ENCODE measurements at regions not wholly inside any gene's neighbourhood (a gene's known extent, or its start where the extent isn't known, plus 50 kb on each side); places are given as distances from the start of the nearest gene placed in this dataset.
"Not testable (repeated sequence)": the region's sequence is repeated elsewhere in the genome, so short reads cannot be mapped to it uniquely, and the experiment has no call there.

DNA sequence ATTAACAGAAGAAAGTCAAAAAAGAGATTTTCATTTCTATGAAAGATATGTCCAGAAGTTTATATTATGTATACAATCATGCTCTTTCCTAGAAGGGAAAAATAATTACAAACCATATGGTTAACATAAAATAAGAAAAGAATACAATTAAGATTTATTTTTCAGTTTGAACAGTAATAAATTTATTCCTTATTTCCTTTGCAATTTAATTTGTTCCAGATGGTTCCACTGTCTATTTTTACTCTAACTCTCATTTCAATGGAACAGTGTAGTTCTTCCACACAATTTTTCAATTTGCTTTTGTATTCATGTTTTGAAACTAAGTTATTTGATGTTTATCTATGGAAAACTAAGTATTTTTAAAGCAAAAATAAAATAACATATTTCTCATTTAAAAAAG is 1026.3 kb downstream of the TAF11L14 start:
- H3K9me3 Mint-ChIP-seq (ENCODE audit: unreplicated experiment): no peaks in the 10 kb centered on the region
- Histone ChIP-seq H3K27me3 (replicated peaks; ENCODE audit: control insufficient read depth, insufficient read depth, low read length) (no peaks in the 10 kb centered on the region), H3K36me3 (ENCODE audit: control insufficient read depth, insufficient read depth, low read length) (no peaks in the 10 kb centered on the region), H3K4me3 (ENCODE audit: low read depth, low read length) (no peak overlapping the region), H3K9me3 (no peaks in the 10 kb centered on the region), H3K4me1 (no peaks in the 10 kb centered on the region)
- no peak for DNase-seq
- H3K27me3 Mint-ChIP-seq (ENCODE audit: insufficient read depth, unreplicated experiment): no peaks in the 10 kb centered on the region
- intact Hi-C loops (cut with micrococcal nuclease; ENCODE audit: unreplicated experiment): no loop called here
- no peaks in the 10 kb centered on the region for H3K4me1 Mint-ChIP-seq (ENCODE audit: low read depth, unreplicated experiment)
- POLR2A ChIA-PET: no interaction called here
- TF ChIP-seq, protein P1, sequence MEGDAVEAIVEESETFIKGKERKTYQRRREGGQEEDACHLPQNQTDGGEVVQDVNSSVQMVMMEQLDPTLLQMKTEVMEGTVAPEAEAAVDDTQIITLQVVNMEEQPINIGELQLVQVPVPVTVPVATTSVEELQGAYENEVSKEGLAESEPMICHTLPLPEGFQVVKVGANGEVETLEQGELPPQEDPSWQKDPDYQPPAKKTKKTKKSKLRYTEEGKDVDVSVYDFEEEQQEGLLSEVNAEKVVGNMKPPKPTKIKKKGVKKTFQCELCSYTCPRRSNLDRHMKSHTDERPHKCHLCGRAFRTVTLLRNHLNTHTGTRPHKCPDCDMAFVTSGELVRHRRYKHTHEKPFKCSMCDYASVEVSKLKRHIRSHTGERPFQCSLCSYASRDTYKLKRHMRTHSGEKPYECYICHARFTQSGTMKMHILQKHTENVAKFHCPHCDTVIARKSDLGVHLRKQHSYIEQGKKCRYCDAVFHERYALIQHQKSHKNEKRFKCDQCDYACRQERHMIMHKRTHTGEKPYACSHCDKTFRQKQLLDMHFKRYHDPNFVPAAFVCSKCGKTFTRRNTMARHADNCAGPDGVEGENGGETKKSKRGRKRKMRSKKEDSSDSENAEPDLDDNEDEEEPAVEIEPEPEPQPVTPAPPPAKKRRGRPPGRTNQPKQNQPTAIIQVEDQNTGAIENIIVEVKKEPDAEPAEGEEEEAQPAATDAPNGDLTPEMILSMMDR (IDR thresholded peaks at IDR 0.05; ENCODE audit: insufficient read depth in 1 of 2, low read depth in 1 of 2, low read length in 1 of 2, severe bottlenecking in 1 of 2, unreplicated experiment in 1 of 2): no peak
- no peak overlapping the region for H3K4me3 Mint-ChIP-seq (ENCODE audit: unreplicated experiment)
- BruUV-seq (replicated peaks): no TSS peak
- no peaks in the 10 kb centered on the region for H3K36me3 Mint-ChIP-seq (ENCODE audit: insufficient read depth, unreplicated experiment)
- no peak overlapping the region for H3K27ac Mint-ChIP-seq (ENCODE audit: unreplicated experiment)
- CTCF ChIA-PET: no interaction called here

DNA sequence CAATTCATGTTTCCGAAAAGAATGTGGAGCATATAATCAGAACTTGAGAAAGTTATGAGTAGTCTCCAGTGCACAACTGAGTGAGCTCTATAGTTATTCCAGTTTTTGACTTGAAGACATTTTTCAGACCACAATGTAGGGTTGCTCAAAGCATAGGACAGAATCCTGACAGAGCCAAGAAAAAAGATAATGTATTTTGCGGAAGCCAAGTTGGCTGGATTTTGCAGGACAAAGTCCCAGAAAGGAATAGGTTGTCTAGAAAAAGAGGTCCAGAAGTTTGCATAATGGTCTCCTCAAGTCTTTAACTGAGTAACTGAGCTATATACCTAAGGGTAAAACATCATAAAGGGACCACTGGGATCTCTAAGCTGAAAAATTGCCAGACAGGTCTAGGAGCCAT is 1028.0 kb downstream of the TAF11L14 start:
- H3K4me1 Mint-ChIP-seq (ENCODE audit: low read depth, unreplicated experiment): no peaks in the 10 kb centered on the region
- H3K27me3 ChIP-seq (replicated peaks; ENCODE audit: control insufficient read depth, insufficient read depth, low read length): no peaks in the 10 kb centered on the region
- H3K4me3 ChIP-seq (ENCODE audit: low read depth, low read length): no peak overlapping the region
- POLR2A ChIA-PET: no interaction called here
- no peak overlapping the region for H3K27ac Mint-ChIP-seq (ENCODE audit: unreplicated experiment)
- intact Hi-C loops (cut with micrococcal nuclease; ENCODE audit: unreplicated experiment): no loop called here
- H3K36me3 ChIP-seq (ENCODE audit: control insufficient read depth, insufficient read depth, low read length): no peaks in the 10 kb centered on the region
- no peaks in the 10 kb centered on the region for H3K9me3 Mint-ChIP-seq (ENCODE audit: unreplicated experiment)
- H3K4me3 Mint-ChIP-seq (ENCODE audit: unreplicated experiment): no peak overlapping the region
- CTCF ChIA-PET: no interaction called here
- BruUV-seq (replicated peaks): no TSS peak
- TF ChIP-seq, protein P1 (IDR thresholded peaks at IDR 0.05; ENCODE audit: insufficient read depth in 1 of 2, low read depth in 1 of 2, low read length in 1 of 2, severe bottlenecking in 1 of 2, unreplicated experiment in 1 of 2): no peak
- no peaks in the 10 kb centered on the region for H3K9me3 ChIP-seq
- DNase-seq: no peak
- H3K27me3 Mint-ChIP-seq (ENCODE audit: insufficient read depth, unreplicated experiment): no peaks in the 10 kb centered on the region
- no peaks in the 10 kb centered on the region for H3K4me1 ChIP-seq
- H3K36me3 Mint-ChIP-seq (ENCODE audit: insufficient read depth, unreplicated experiment): no peaks in the 10 kb centered on the region

DNA sequence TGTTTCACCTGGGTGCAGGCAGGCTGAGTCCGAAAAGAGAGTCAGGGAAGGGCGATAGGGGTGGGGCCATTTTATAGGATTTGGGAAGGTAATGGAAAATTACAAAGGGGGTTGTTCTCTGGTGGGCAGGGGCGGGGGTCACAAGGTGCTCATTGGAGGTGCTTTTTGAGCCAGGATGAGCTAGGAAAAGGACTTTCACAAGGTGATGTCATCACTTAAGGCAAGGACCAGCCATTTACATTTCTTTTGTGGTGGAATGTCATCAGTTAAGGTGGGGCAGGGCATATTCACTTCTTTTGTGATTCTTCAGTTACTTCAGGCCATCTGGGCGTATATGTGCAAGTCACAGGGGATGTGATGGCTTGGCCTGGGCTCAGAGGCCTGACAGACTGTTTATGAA is 1040.0 kb downstream of the TAF11L14 start:
- CTCF ChIA-PET; DNase-seq; H3K9me3 Mint-ChIP-seq (ENCODE audit: unreplicated experiment); H3K27me3 ChIP-seq (replicated peaks; ENCODE audit: control insufficient read depth, insufficient read depth, low read length); POLR2A ChIA-PET; H3K4me3 Mint-ChIP-seq (ENCODE audit: unreplicated experiment); H3K4me1 Mint-ChIP-seq (ENCODE audit: low read depth, unreplicated experiment); intact Hi-C loops (cut with micrococcal nuclease; ENCODE audit: unreplicated experiment); H3K4me3 ChIP-seq (ENCODE audit: low read depth, low read length); H3K27me3 Mint-ChIP-seq (ENCODE audit: insufficient read depth, unreplicated experiment); H3K9me3 ChIP-seq; H3K4me1 ChIP-seq; H3K36me3 ChIP-seq (ENCODE audit: control insufficient read depth, insufficient read depth, low read length); BruUV-seq (replicated peaks); H3K36me3 Mint-ChIP-seq (ENCODE audit: insufficient read depth, unreplicated experiment); H3K27ac Mint-ChIP-seq (ENCODE audit: unreplicated experiment): not testable (repeated sequence)

DNA sequence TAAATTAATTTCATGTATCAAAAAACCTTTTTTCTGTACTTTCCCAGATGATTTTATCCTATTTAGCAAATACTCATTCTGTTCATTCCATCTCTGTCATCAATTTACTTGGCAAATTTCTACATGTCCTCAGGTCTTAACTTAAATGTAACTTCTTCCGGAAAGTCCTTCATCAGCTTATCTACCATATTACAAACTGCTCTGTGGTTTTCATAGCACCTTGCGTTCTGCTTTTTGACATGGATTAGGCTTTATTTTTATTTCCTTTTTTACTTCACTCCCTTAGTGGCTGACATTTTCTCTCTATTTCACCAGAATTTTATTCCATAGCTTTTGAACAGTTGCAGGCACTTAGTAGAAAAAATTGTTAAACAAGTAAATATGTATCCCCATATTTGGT is 1040.8 kb downstream of the TAF11L14 start:
- BruUV-seq (replicated peaks): no TSS peak
- Mint-ChIP-seq H3K27me3 (ENCODE audit: insufficient read depth, unreplicated experiment) (peaks cover 2% of the 10 kb centered on the region), H3K4me1 (ENCODE audit: low read depth, unreplicated experiment) (no peaks in the 10 kb centered on the region), H3K27ac (ENCODE audit: unreplicated experiment) (no peak overlapping the region), H3K9me3 (ENCODE audit: unreplicated experiment) (no peaks in the 10 kb centered on the region), H3K4me3 (ENCODE audit: unreplicated experiment) (no peak overlapping the region), H3K36me3 (ENCODE audit: insufficient read depth, unreplicated experiment) (no peaks in the 10 kb centered on the region)
- TF ChIP-seq, protein P1 (IDR thresholded peaks at IDR 0.05; ENCODE audit: insufficient read depth in 1 of 2, low read depth in 1 of 2, low read length in 1 of 2, severe bottlenecking in 1 of 2, unreplicated experiment in 1 of 2): no peak
- Histone ChIP-seq H3K9me3 (no peaks in the 10 kb centered on the region), H3K27me3 (replicated peaks; ENCODE audit: control insufficient read depth, insufficient read depth, low read length) (no peaks in the 10 kb centered on the region), H3K4me3 (ENCODE audit: low read depth, low read length) (no peak overlapping the region), H3K36me3 (ENCODE audit: control insufficient read depth, insufficient read depth, low read length) (no peaks in the 10 kb centered on the region), H3K4me1 (no peaks in the 10 kb centered on the region)
- CTCF ChIA-PET: no interaction called here
- intact Hi-C loops (cut with micrococcal nuclease; ENCODE audit: unreplicated experiment): no loop called here
- POLR2A ChIA-PET: no interaction called here
- DNase-seq: no peak
